ENCODE measurements at regions not wholly inside any gene's neighbourhood (a gene's known extent, or its start where the extent isn't known, plus 50 kb on each side); places are given as distances from the start of the nearest gene placed in this dataset.

DNA sequence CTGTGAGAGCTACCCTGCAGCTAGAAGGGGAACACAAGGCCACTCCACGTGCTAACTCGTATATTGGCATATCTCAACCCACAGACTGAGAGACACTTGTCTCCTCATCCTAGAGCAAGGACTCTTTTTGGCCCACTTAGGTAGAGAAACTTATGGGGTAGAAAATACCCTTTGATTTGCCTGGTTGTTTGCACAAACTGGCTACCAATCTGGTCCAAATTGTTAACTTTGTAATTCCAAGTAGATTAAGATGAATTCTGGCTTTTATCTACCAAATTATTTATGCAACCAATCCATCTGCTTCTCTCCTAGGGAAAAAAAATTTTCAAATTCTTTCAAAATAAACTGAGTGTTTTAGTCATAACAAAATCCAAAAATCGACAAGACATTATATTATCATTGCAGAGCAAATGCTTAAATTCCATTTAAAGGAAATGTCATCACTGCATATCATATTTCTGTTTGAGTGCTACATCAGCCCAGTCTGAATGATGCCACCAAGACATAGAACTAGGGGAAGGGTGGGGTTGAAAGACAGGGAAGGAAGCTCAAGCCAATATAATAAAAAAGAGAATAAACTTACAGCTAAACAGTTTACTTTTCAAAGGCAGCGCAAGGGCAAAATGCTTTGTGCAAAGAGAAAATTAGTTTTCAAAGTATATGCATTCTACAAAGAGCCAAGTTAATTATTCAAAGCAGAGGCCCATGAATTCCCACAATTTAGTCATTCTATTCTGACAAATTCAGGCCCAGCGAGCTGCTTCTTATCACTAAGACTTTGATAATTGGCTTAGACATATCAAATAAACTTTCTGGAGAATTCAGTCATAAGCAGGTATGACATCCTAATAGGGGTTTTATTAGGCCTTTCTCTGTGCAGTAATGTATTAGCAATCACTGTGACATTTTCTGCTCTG lies 198.0 kb downstream of the CAAP1 start:
- DNase-seq (ENCODE audit: low read depth, low spot score): no peak
- peaks cover 18% of the 10 kb centered on the region for H3K9me3 Mint-ChIP-seq
- no peaks in the 10 kb centered on the region for H3K4me1 Mint-ChIP-seq
- H3K4me3 Mint-ChIP-seq: no peak overlapping the region
- peaks cover 17% of the 10 kb centered on the region for H3K36me3 Mint-ChIP-seq (ENCODE audit: low read depth)
- H3K27ac Mint-ChIP-seq (ENCODE audit: unreplicated experiment): no peak overlapping the region
- no peaks in the 10 kb centered on the region for H3K27me3 Mint-ChIP-seq (ENCODE audit: low read depth)
- TF ChIP-seq, protein P1, sequence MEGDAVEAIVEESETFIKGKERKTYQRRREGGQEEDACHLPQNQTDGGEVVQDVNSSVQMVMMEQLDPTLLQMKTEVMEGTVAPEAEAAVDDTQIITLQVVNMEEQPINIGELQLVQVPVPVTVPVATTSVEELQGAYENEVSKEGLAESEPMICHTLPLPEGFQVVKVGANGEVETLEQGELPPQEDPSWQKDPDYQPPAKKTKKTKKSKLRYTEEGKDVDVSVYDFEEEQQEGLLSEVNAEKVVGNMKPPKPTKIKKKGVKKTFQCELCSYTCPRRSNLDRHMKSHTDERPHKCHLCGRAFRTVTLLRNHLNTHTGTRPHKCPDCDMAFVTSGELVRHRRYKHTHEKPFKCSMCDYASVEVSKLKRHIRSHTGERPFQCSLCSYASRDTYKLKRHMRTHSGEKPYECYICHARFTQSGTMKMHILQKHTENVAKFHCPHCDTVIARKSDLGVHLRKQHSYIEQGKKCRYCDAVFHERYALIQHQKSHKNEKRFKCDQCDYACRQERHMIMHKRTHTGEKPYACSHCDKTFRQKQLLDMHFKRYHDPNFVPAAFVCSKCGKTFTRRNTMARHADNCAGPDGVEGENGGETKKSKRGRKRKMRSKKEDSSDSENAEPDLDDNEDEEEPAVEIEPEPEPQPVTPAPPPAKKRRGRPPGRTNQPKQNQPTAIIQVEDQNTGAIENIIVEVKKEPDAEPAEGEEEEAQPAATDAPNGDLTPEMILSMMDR (conservative IDR thresholded peaks at IDR 0.05): no peak

DNA sequence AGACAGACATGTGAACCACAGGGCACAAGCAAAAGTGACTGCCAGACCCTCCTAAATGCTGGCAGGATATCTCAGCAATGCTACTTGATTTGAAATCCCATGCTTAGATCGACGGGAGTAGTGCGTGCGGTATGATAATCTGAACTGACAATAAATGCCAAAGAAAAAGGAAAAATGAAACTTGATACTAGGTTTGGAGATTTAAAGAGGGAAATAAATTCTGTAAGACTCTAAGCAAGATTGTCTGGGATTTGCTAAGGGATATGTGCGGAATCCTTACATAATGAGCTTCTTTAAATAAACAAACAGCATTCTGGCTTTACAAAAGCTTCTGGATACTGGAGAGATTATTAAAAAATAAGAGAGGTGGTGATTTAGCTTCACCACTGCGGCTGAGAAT lies 203.6 kb downstream of the CAAP1 start:
- no peaks in the 10 kb centered on the region for H3K27me3 Mint-ChIP-seq (ENCODE audit: low read depth)
- no peaks in the 10 kb centered on the region for H3K36me3 Mint-ChIP-seq (ENCODE audit: low read depth)
- TF ChIP-seq, protein P1 (conservative IDR thresholded peaks at IDR 0.05): no peak
- H3K27ac Mint-ChIP-seq (ENCODE audit: unreplicated experiment): no peak overlapping the region
- H3K9me3 Mint-ChIP-seq: no peaks in the 10 kb centered on the region
- H3K4me1 Mint-ChIP-seq: peaks cover 23% of the 10 kb centered on the region
- DNase-seq (ENCODE audit: low read depth, low spot score): no peak
- H3K4me3 Mint-ChIP-seq: no peak overlapping the region

DNA sequence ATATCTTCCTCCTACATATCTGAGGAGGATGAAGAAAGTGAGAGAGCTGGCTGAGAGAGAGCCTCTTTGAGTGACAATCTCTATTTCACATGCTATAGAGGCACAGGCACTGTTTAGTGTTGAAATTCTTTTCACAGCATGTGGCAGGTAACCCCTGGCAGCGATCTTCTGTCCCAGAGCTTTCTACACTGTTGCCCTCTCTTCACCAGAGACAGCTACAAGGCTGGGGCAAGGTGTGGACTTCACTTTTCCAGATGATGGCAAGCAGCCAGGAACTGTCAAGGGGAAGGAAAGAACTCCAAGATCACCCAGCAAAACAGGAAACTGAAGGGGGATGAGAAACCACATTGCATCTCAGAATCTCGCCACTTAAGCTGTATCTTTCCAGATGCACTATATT lies 205.2 kb downstream of the CAAP1 start:
- peaks cover 33% of the 10 kb centered on the region for H3K4me1 Mint-ChIP-seq
- no peak for DNase-seq (ENCODE audit: low read depth, low spot score)
- H3K9me3 Mint-ChIP-seq: no peaks in the 10 kb centered on the region

DNA sequence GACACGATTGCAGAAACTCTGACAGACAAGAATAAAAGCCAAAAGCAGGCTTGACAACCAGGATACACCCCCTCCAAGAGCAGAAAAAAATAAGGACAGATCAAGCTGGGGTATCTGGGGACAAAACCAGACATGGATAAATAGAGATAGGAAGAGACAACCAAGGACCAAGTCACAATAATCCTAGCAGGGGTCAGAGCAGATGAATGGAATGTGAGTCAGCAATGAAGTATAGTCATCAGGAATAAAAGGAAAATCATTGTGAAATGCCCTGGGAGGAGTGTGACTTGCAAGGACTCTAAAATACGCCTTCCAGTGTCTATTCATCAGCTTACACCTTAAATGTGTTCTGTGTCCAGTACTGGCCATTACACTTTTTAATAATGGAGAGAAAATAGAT lies 206.8 kb downstream of the CAAP1 start:
- H3K9me3 Mint-ChIP-seq: no peaks in the 10 kb centered on the region

More for the DNA sequence above, 205.2 kb downstream of the CAAP1 start:
- Mint-ChIP-seq H3K36me3 (ENCODE audit: low read depth) (no peaks in the 10 kb centered on the region), H3K27ac (ENCODE audit: unreplicated experiment) (no peak overlapping the region), H3K4me3 (no peak overlapping the region), H3K27me3 (ENCODE audit: low read depth) (no peaks in the 10 kb centered on the region)
- TF ChIP-seq, protein P1 (conservative IDR thresholded peaks at IDR 0.05): no peak

DNA sequence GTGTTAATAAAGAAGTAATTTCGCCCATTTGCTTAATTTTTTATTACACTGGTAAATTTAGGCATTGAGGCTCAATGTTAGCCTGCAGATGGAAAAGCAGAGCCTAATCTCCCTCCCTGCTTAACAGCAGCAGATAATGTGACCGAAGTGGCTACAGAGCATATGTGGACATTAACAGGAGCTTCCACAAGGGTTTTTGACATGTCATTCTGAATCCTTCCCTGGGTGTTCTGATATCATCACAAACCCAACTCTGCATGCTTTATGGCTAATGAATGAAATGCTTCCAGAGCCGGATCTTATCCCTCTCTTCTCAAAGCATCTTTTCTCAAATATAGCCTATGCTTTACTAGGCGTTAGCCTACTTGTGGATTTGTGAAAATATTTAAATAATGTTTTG lies 208.6 kb downstream of the CAAP1 start:
- Mint-ChIP-seq H3K27ac (ENCODE audit: unreplicated experiment) (no peak overlapping the region), H3K9me3 (no peaks in the 10 kb centered on the region), H3K27me3 (ENCODE audit: low read depth) (no peaks in the 10 kb centered on the region), H3K36me3 (ENCODE audit: low read depth) (no peaks in the 10 kb centered on the region), H3K4me3 (no peak overlapping the region), H3K4me1 (peaks cover 45% of the 10 kb centered on the region)
- no peak for DNase-seq (ENCODE audit: low read depth, low spot score)
- TF ChIP-seq, protein P1 (conservative IDR thresholded peaks at IDR 0.05): no peak

More for the DNA sequence above, 206.8 kb downstream of the CAAP1 start:
- H3K27me3 Mint-ChIP-seq (ENCODE audit: low read depth): no peaks in the 10 kb centered on the region
- H3K27ac Mint-ChIP-seq (ENCODE audit: unreplicated experiment): no peak overlapping the region
- no peaks in the 10 kb centered on the region for H3K36me3 Mint-ChIP-seq (ENCODE audit: low read depth)
- H3K4me3 Mint-ChIP-seq: no peak overlapping the region
- TF ChIP-seq, protein P1 (conservative IDR thresholded peaks at IDR 0.05): no peak
- peaks cover 34% of the 10 kb centered on the region for H3K4me1 Mint-ChIP-seq
- no peak for DNase-seq (ENCODE audit: low read depth, low spot score)
